GM18519 (cell line): ENCODE measurements at regions not wholly inside any gene's neighbourhood (a gene's known extent, or its start where the extent isn't known, plus 50 kb on each side); places are given as distances from the start of the nearest gene placed in this dataset.
A peak's percentile ranks its signal among the peaks of the same experiment; 100 is the strongest.
"Not testable (repeated sequence)": the region's sequence is repeated elsewhere in the genome, so short reads cannot be mapped to it uniquely, and the experiment has no call there.

Experiments
- ATAC-seq: cut with Tn5 transposase; IDR thresholded peaks from one replicate; pipeline ENCODE4 v1.9.1; 2021; ENCODE audit warnings: mild to moderate bottlenecking, moderate library complexity; ENCODE audit not compliant: unreplicated experiment, low FRiP score

DNA sequence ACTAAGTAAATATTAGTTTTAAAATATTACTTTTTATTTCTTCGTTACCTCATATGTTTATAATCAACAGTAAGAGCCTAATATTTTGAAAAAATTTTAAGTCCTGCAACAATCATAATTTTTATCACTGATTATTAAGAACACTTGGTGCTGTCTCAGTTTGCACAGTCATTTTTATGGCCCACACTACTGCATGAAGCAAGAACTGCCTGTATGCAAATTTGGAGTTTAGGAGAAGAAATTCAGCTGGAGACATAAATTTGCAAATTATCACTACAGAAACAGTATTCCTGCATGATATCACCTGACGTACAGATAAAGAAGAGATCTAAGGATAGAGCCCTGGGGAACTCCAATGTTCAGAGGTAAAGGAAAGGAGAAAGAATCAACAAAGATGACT, 144.1 kb upstream of the RBBP8 start:
- no peak for ATAC-seq

- no peak for ATAC-seq
Measured at GRCh38 chr18:22789600-22789999, 143.5 kb upstream of the RBBP8 start.

DNA sequence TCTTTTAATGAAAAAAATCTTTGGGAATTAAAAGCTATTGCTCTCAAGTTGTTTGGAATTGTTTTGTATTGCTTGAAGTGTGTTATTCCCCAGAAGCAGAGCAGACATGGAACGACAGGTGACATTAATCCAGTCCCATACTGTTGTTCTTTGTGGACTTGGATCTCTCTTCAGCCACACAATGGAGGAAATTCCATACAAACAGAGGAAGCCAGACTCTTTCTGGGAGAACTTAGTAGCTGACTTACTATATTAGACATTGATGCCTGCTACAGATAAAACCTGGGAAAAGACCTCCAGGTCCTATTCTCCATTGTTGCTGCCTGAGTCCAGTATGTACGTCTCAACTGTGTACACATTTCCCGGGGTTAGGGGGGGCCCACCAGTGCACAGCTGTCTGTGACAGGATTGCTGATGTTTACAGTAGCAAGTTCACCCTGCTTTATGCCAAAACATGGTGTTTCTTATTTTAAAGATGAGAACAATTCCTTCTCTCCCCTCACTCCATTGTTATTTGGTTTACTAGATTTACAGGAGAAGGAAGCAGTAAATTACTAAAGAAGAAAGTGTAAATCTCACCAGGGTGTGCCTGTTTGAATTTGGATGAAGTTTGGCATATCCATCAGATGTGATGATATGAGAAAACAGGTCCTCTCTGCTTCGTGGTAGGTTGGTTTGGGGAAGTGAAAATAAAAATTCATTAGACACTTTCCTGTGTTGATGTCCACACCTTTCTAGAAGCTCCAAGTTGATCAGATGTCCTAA, 142.4 kb upstream of the RBBP8 start:
- ATAC-seq, result no peak

GRCh38 chr18:22791310-22791610, 141.9 kb upstream of the RBBP8 start:
- ATAC-seq, result no peak

DNA sequence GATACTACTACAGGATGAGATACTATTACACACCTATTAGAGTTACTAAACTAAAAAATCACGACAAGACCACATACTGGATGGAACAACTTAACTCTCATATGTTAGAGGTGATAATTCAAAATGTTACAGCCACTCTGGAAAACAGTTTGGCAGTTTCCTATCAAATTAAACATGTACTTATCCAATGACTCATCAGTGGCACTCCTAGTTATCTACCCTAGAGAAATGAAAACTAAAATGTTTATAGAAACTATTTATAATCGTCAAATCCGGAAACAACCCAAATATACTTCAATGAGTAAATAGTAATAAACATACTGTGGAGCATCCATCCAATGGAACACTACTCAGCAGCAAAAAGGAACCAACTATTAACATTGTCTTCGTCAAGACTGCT, 137.0 kb upstream of the RBBP8 start:
- no peak for ATAC-seq

DNA sequence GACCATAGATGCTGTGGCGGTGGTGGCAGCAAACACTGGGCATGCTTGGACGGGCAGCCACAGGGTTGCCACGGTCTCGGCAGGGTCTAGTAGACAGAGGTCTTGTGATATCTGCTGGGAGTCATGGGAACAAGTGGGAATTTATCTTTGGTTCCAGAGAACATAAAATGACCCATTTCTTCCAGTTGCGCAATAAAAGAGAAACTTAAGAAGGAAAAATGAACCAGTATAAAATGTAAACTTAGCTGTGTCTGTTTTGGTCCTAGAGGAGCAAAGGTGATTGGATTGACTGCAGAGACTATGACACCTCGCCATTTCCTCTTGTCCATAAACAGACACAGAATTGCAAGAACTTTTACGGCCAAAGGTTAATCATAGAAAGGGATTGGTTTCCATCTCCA, 132.6 kb upstream of the RBBP8 start:
- no peak for ATAC-seq

GRCh38 chr18:22813648-22814328, 119.3 kb upstream of the RBBP8 start:
- ATAC-seq, result peak; percentile 51

DNA sequence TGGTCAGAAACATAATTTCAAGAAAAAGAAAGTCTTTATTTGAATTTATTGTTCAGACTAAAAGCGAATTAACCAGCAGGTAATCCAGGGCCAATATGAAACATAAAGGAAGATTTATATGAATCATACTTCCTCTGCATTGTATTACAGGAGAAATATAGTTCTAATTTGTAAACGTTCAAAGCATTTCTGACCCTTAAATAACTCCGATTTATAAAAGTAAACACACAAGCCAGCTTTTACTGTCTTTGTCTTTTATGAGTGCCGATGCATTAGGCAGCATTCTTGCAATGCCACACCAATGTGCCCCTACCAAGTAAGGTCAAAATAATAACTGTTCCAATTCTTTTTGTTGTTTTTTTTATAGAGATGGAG, 118.8 kb upstream of the RBBP8 start:
- no peak for ATAC-seq

DNA sequence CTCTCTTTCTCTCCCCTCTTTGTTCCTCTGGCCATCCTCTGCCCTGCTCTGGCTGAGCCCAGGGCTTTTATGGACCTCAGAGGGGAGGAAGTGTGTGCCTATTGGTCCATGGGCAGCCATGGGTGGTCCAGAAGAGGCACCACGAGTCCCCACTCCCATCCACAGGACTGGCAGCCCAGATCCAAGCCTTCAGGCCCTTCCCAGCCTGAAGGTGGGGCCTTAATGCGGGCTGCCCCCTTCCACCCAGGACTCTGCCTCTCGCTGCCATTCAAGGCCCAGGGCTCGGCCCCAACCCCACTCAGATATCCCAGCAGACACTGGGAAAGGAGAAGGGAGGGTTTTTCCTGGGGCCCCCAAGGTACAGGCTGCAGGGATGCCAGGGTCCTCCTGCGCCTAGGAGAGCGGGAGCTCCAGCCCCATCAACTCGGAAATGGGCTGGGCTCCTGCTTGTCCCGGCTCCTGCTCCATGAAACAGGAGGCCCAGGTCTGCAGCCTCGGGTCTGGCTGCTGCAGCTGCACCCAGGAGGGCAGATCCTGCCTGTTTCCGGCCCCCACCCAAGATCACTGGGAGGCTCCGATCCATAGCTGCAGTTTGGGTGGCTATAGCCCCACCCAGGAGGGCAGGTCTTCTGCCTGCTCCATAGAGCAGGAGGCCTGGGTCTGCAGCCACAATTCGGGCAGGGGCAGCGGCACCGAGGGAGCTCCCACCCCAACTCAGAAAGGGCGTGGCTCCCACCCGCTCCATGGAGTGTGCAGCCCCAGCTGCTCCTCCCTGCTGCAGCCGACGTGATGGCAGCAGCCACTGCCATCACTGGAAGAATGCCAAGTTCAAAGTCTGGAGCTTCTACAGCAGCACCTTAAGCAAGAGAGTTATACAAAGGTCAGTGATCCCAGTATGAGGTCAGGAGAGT, 116.6 kb upstream of the RBBP8 start:
- ATAC-seq, result no peak

GRCh38 chr18:22817844-22818243, 115.3 kb upstream of the RBBP8 start:
- ATAC-seq, result no peak

DNA sequence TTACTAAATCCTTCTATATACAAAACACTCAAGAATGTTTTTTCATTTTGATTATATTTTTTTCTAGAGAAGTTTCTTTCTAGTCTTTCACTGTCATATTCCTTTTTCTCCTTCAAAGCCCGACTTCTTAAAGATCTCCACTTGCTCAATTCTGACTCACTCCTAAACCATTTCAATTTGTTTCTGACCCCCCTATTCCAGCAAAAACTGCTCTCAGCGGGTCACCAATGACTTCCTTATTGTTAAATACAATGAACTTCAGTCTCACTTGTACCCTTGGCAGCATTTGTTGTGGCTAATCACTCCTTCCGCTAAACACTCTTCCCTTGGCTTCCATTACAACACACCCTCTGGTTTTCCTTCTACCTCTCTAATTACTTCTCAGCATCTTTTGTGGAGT, 111.1 kb upstream of the RBBP8 start:
- no peak for ATAC-seq

DNA sequence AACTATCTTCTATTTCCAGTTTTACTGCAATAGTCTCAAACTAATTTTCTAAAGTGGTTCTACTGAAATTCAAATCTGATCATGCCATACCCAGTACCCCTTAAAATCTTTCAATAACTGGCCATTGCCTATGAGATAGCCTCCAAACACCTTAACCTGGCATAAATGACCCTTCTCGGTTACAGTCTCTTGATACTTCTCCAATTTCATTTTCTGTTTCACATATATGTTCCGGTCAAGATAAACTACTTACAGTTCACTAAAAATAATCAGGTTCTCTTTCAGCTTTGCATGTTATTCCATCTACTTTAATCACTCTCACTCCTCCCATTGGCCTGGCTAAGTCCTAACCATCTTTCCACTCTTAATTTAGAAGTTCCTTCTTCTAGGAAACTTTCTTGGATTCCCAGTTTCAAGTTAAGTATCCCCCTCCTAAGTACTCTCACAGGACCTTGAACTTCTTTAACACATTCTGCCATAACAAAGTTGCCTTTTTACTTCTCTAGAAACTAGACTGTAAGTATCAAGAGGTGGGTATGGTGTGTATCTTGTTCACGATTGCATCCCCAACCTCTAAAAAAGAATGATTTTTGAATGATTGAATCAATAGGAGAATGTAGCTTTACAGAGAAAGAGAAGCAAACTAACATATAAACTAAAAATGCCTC, 110.2 kb upstream of the RBBP8 start:
- no peak for ATAC-seq

DNA sequence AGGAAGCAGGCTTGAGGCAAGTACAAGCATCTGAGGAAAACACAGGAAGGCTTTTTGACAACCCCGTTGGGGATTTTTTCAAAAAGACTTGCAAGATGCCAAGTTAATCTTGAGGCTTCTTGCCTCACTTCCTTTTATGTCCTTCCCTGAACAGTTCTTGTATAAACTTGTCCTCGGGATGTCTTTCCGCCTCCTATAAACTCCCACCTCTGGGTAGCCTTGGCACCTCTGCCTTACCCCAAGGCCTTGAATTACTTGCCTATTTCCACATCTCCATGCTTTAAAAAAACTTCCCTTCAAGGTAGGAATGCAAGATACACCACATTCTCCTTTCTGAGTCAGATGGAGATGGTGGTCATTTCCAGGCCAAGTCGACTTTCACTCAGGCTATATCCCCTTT, 106.4 kb upstream of the RBBP8 start:
- ATAC-seq, result no peak

GRCh38 chr18:22827216-22827615, 105.9 kb upstream of the RBBP8 start:
- no peak for ATAC-seq

GRCh38 chr18:22827741-22828140, 105.4 kb upstream of the RBBP8 start:
- ATAC-seq, result no peak

- no peak for ATAC-seq
Measured at GRCh38 chr18:22828171-22828570, 105.0 kb upstream of the RBBP8 start.

DNA sequence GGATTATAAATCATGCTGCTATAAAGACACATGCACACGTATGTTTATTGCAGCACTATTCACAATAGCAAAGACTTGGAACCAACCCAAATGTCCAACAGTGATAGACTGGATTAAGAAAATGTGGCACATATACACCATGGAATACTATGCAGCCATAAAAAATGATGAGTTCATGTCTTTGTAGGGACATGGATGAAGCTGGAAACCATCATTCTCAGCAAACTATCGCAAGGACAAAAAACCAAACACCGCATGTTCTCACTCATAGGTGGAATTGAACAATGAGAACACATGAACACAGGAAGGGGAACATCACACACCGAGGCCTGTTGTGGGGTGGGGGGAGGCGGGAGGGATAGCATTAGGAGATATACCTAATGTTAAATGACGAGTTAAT, 104.5 kb upstream of the RBBP8 start:
- not testable (repeated sequence) for ATAC-seq

- no peak for ATAC-seq
Measured at GRCh38 chr18:22829781-22830180, 103.3 kb upstream of the RBBP8 start.

GRCh38 chr18:22830511-22830910, 102.6 kb upstream of the RBBP8 start:
- no peak for ATAC-seq

- no peak for ATAC-seq
Measured at GRCh38 chr18:22831441-22831904, 101.7 kb upstream of the RBBP8 start.

DNA sequence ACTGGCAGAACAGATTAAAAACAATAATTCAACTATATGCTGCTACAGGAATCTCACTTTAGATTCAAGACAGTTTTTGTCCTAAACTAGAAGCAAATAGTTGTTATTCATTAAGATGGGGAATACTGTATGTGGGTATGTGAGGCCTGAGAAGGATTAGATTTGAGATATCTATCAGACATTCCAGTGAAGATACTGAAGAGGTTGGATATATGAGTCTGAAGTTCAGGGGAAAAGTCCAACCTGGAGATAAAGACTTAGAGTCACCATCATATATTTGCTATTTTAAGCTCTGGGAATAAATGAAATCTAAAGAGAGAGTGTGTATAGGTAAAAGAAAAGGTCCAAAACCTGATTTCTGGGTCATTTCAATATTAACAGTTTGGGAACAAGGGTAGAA, 96.2 kb upstream of the RBBP8 start:
- no peak for ATAC-seq
